HG02973 (cell line): ENCODE measurements at regions not wholly inside any gene's neighbourhood (a gene's known extent, or its start where the extent isn't known, plus 50 kb on each side); places are given as distances from the start of the nearest gene placed in this dataset.
"Not testable (repeated sequence)": the region's sequence is repeated elsewhere in the genome, so short reads cannot be mapped to it uniquely, and the experiment has no call there.

Experiments used
- ATAC-seq: cut with Tn5 transposase; IDR thresholded peaks from one replicate; pipeline ENCODE4 v1.9.1; 2021; ENCODE audit warnings: moderate library complexity; ENCODE audit not compliant: unreplicated experiment

- no peak for ATAC-seq
Observed at GRCh38 chr4:104549736-104550135, 55.0 kb upstream of the CXXC4 start.

GRCh38 chr4:104559502-104559901 lies 64.8 kb upstream of the CXXC4 start:
- ATAC-seq: peak; percentile 70

GRCh38 chr4:104571341-104571740 lies 76.6 kb upstream of the CXXC4 start:
- no peak for ATAC-seq

GRCh38 chr4:104574371-104574770 lies 79.7 kb upstream of the CXXC4 start:
- no peak for ATAC-seq

GRCh38 chr4:104575278-104575677 lies 80.6 kb upstream of the CXXC4 start:
- ATAC-seq: no peak

GRCh38 chr4:104577405-104577804 lies 82.7 kb upstream of the CXXC4 start:
- ATAC-seq: no peak

GRCh38 chr4:104581476-104581875 lies 86.8 kb upstream of the CXXC4 start:
- ATAC-seq: not testable (repeated sequence)

- ATAC-seq: not testable (repeated sequence)
Observed at GRCh38 chr4:104582056-104582455, 87.4 kb upstream of the CXXC4 start.

GRCh38 chr4:104589264-104589868 lies 94.7 kb upstream of the CXXC4 start:
- no peak for ATAC-seq

GRCh38 chr4:104591510-104591911 lies 96.8 kb upstream of the CXXC4 start:
- ATAC-seq: no peak

- no peak for ATAC-seq
Observed at GRCh38 chr4:104592183-104592582, 97.5 kb upstream of the CXXC4 start.

GRCh38 chr4:104593019-104593418 lies 98.3 kb upstream of the CXXC4 start:
- no peak for ATAC-seq

- ATAC-seq: no peak
Observed at GRCh38 chr4:104596189-104596588, 101.5 kb upstream of the CXXC4 start.

GRCh38 chr4:104615496-104615895 lies 120.8 kb upstream of the CXXC4 start:
- no peak for ATAC-seq

- no peak for ATAC-seq
Observed at GRCh38 chr4:104615926-104616325, 121.2 kb upstream of the CXXC4 start.

GRCh38 chr4:104616401-104616820 lies 121.7 kb upstream of the CXXC4 start:
- no peak for ATAC-seq

GRCh38 chr4:104625706-104626105 lies 131.0 kb upstream of the CXXC4 start:
- no peak for ATAC-seq

GRCh38 chr4:104629601-104630000 lies 134.9 kb upstream of the CXXC4 start:
- ATAC-seq: no peak

GRCh38 chr4:104630272-104630671 lies 135.6 kb upstream of the CXXC4 start:
- ATAC-seq: no peak

GRCh38 chr4:104631000-104631399 lies 136.3 kb upstream of the CXXC4 start:
- no peak for ATAC-seq

GRCh38 chr4:104641418-104641817 lies 146.7 kb upstream of the CXXC4 start:
- ATAC-seq: no peak

GRCh38 chr4:104642521-104642920 lies 147.8 kb upstream of the CXXC4 start:
- ATAC-seq: no peak

- no peak for ATAC-seq
Observed at GRCh38 chr4:104643805-104644204, 149.1 kb upstream of the CXXC4 start.
